NCI-H345 treated with DMSO at 0.1 percent for 48 hours (cell line): ENCODE measurements at regions not wholly inside any gene's neighbourhood (a gene's known extent, or its start where the extent isn't known, plus 50 kb on each side); places are given as distances from the start of the nearest gene placed in this dataset.
"Not testable (repeated sequence)": the region's sequence is repeated elsewhere in the genome, so short reads cannot be mapped to it uniquely, and the experiment has no call there.

Experiments
- DNase-seq: peaks from one replicate; lab custom pipeline; 2025; ENCODE audit not compliant: unreplicated experiment; lab: John Stamatoyannopoulos, UW

DNA sequence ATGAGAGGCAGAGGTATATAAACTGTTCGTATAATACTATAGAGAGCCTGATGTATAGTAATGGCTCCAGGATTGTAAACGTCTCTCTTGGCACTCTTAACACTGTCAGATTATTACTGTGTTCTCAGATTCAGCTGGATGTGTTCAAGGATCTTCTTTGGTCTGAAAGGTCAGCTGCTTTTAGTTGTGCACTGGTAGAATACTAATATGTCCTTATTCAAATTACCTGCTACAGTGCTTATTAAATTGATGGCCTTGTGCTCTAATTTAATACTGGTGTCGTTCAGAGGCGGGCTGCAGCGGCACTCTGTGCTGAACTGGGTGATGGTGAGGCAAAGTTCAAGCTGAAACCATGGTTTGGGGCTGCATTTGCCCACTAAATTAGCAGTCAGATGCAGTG, 216.7 kb upstream of the ARRDC3 start:
- DNase-seq: no peak

DNA sequence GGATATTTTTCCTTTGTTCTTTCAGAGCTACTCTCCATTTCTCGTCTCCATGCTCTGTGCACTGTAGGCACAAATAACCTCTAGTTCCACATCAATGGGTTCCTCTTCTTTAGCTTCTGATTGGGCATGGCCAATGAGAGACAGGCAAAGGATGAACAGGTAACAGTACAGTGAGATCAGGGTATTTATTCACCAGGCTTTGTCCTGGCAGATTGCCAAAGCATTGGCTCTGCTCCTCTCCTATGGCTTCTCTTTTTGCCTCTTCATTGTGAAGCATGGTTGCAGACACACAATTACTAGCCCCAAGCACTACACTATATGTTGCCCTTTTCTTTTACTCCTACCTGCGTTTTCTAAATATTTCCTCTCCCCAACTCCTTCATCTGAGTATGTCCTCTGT, 215.1 kb upstream of the ARRDC3 start:
- peak; percentile 61 for DNase-seq

DNA sequence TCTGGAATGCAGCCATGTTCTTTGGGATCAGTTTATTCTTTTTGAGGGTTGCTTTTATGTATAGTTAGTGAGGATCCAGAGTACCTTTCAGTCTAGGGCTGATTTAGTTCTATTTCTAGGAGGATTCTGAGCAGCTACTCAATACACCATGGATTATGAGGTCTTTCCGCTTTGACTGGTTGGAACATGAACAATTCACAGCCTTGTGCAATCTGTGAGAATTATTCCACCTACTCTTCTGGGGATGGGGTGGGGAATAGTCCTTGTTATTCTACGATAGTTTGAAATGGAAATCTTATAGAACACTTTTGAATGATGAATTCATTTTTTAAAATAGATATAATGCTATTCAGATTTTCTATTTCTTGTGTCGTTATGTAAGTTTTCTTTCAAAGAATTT, 212.3 kb upstream of the ARRDC3 start:
- DNase-seq: no peak

DNA sequence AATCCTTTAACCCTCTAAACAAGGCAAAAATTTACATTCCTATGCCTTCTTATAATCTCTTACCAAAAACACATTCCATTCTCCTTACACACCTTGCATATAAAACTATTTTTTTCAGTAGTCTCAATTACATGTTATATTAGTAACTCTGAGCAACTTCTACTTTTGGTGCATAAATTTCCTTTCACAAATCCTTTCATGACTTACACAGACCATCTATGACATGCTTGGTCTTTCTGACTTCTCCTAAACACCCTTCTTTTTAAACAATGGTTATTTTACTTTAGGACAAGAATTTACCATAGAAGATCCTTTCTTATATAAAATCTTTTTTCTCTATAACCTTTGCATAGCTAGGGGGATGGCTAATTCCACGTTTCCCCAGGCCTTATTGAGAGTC, 208.0 kb upstream of the ARRDC3 start:
- no peak for DNase-seq

DNA sequence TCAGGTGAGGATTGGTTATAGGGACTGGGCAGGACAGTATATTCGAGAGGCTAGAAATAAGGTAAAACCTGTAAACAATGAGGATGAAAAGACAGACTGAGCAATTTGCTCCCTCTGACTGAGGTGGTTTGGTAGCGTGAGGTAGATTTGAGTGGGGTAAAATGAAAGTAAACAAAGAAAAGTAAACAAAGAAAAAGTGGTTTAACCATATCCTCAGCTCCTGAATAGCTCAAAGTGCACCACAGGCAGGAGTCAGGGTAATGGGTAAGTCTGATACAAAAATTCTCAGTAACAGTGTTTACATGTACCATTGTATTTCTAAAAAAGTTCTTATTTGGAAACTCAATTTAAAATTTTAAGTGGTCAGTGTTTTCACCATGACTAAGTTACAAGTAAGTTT, 203.1 kb upstream of the ARRDC3 start:
- DNase-seq: no peak

DNA sequence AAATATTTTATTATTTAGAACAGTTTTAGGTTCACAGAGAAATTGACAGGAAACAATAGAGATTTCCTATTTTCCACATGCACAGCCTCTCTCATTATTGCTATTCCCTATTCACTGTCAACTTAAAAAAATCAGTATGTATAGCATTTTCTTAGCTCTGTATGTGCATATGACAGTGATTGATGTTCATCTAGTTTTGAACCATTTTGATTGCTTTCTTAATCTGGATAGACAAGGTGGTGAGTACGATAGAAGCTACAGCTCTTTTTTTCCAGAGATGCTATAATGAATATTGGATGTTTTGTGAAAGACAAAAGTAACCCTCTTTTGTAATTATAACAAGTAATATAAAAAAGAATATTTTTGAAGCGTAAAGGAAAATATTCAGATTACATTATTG, 201.2 kb upstream of the ARRDC3 start:
- no peak for DNase-seq

DNA sequence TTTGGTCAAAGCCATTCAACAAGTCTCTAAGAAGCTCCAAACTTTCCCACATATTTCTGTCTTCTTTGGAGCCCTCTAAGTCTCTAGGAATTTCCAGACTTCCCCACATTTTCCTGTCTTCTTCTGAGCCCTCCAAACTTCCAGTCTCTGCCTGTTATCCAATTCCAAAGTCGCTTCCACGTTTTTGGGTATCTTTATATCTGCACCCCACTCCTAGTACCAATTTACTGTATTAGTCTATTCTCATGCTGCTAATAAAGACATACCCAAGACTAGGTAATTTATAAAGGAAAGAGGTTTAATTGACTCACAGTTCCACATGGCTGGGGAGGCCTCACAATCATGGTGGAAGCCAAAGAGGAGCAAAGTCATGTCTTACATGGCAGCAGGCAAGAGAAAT, 182.9 kb upstream of the ARRDC3 start:
- not testable (repeated sequence) for DNase-seq

DNA sequence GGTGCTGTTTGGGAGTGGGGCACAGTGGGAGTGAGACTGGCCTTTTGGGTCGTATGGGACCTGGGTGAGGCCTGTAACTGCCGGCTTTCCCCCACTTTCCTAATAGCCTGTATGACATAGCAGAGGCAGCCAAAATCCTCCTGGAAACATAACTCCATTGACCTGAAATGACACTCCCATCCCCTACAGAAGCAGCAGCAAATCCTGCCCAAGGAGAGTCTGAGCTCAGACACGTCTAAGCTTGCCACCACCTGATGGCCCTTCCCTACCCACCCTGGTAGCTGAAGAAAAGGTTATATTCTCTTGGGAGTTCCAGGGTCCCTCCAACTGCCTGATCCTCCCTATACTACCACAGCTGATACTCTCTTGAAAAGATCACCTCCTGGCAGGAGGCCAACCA, 179.8 kb upstream of the ARRDC3 start:
- DNase-seq: no peak

DNA sequence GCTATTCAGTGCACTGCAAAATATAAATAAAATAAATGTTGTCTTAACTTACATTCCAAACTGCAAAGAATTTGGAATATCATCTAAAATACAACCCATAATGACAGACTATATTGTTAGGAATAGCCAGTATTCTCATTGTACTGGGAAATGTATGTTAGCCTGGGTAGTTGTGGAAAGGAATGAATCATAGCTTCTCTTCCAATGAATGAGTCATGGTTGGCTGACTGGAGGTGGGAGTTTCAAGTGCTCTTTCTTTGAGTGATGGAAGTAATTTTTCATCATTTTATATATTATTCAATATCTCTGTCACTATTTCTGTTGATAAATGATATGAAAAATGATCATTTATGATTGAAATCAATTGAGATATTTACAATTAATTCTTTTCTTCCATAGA, 158.6 kb upstream of the ARRDC3 start:
- DNase-seq: no peak

DNA sequence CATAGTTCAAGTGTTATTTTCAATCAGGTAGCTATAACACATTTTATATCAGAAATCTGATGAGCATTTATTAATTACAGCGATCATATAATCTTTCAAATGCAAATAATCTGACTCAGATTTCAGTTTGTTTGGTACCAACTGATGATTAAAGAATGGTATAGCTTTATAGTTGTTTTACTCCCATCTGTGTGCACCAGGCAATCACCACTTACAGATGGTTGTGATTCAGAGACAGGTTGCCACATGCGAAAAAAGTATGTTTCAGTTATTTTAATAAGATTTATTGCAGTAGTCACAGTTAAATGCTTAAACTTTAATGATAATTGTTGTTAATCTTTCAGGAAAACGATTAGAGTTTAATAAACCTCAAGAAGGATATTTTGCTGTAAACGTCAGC, 155.1 kb upstream of the ARRDC3 start:
- DNase-seq: no peak

DNA sequence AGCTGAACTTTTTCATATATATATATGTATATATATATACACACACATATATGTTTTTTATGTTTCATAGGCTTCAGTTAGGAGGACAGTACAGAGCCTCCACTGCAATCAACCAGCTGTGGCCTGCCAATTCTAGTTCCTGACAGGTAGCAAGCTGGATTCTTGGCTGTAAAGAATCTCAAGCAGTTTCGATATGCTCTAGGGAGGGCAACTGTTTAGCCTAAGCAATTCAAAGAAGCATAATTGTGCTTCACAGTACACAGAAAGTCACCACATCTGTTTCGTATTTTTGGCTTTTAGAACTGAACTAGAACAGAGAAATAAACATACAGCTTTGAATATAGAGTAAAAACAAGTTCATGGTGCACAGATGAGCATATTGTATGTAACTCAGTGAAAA, 152.4 kb upstream of the ARRDC3 start:
- no peak for DNase-seq

DNA sequence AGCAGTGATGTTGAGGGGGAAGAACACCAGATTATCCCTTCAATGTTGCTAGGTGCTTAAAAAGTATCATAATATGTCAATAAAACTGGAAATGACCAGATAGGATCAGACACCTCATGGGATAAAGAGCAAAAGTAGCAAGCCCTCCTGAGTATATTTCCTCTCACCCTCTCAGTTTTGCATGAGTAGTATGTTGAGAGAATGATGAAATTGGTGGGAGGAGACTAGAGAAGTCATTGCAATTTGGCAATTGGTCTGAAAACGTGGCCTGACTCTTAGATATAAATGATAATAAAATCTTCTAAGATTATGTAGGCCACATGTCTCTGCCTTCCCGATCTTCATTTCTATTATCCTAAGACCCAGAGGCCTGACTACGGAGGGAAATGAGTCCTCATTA, 151.2 kb upstream of the ARRDC3 start:
- no peak for DNase-seq

DNA sequence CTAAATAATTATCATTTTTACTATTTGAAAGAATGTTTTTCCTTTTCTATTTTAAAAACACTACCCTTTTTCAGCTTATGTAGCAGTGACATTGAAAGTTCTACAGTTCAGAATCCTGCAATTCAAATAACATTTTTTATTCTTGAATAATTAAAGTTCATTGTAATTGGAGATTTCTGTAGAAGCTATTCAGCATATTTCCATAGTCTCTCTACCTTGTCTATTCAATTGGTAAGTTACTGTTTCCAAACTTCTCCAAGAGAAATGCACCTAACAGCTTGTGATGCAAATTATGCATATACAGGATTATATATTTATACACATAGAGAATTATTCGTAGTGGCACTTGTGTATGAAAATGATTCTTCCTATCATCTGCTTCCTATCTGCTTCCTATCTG, 149.7 kb upstream of the ARRDC3 start:
- DNase-seq: no peak

DNA sequence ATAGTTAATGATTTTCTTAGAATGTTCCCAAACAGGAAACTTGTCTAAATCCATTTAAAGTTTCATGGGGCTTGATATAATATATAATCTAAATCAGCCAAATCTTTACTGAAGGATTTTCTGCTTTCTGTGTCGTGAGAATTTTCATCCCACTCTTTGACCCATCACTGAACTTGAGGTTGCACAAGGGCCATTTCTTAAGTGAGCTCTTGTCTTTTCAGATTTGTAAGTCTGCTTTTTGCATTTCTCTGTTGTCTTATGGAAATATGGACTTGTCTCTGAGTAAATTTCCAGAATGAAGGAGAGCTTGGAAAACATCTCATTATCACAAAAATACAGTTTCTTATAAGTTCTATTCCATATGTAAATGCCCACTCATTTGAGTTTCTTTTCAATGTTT, 149.2 kb upstream of the ARRDC3 start:
- DNase-seq: no peak

DNA sequence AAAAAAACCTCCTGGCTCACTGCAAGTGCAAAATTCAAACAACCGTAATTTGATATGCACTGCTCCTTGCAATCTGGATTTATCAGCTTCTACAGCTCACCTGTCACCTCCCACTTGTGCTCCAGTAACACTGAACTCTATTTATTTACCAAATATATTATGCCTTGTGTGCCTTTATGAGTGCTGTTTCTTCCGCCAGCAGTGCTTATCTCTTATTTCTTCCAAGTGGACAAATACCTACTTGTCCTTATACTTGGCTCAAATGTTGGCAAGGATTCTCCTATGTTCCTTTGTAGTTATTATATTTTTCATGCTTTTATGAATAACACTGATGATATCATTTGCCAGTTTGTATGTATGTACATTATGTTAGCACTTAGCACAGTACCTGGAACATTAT, 145.7 kb upstream of the ARRDC3 start:
- peak; percentile 17 for DNase-seq

DNA sequence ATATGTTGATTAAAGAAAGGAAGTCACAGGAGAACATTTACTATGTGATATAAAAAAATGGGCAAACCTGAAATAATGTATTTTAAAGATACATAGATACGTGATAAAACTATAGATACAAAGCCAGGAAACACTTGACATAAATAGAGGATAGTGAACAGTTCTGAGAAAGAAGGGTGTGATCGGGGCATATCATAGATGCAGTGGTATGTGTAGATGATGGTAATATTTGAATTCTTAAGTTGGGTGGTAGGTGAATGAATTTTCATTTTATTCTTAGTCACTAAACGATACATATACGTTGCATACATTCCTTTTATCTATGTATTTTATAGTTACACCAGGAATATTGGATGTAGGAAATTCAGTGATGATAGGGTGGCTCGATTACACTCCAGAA, 138.7 kb upstream of the ARRDC3 start:
- no peak for DNase-seq

DNA sequence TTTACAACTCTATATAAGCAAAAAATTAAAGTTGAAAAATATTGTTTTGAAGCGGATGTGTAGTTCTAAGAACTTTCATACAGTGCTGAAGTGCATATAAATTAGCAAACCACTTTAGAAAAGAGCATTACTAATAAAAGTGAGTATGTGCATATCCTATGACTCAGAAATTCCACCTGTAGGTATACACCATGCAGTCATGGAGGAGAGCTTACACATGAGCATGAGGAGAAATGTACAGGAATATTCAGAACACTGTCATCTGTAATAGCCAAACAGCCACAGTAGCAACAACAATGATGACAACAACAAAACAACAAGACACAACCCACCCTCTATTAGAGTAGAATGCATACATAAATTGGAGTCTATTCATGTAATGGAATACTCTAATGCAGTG, 138.2 kb upstream of the ARRDC3 start:
- no peak for DNase-seq

DNA sequence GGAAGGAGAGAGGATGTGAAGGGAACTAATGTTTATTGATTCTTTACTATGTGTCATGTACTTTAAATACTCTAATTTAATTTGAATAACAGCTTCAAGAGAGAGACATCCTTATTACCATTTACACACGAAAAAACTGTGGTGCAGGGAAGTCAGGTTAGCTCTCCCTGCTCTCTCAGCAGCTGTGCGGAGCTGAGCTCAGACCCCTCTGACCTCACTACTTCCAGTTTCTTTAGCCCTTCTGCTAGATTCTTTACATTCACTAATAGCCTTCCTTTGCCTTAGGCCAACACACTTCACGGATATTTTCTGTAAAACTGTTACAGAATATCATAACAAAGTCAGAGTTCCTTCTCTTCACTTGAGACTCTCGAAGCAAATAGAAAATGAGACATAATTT, 131.3 kb upstream of the ARRDC3 start:
- no peak for DNase-seq

DNA sequence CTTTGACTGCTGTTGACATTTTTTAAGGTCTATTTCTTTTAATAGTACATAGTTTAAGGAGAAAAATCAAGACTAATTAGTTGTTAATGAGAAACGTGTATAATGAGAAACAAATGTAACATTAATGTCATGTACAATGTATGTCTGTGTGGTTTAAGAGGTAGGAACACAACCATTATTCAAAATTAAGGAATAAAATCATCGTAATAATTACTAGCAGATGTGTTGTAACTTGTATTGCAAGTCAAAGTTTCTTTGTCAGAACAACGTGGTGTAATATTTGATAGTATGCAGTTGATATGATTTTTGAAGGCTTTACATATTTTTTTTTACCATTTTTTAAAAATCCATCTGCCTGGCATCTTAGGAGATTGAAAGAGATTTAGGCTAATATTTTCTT, 120.2 kb upstream of the ARRDC3 start:
- DNase-seq: no peak

DNA sequence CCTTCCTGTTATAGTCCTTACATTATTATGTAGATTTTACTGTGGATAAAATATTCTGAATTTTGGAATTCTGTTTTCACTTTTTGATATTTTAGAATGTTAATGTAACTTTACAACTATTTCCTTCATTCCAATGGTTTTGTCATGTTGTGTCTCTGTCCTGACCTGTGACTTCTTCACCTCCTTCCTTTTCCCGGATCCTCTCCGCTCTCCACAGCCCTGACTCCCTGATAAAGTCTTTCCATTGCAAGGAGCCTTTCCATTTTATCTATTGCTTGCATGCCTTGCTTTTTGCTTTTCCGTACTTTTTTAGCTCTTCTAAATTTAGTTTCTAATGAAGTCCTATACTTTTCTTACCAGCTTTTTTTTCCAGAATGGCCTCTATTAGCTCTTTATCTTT, 117.6 kb upstream of the ARRDC3 start:
- no peak for DNase-seq

DNA sequence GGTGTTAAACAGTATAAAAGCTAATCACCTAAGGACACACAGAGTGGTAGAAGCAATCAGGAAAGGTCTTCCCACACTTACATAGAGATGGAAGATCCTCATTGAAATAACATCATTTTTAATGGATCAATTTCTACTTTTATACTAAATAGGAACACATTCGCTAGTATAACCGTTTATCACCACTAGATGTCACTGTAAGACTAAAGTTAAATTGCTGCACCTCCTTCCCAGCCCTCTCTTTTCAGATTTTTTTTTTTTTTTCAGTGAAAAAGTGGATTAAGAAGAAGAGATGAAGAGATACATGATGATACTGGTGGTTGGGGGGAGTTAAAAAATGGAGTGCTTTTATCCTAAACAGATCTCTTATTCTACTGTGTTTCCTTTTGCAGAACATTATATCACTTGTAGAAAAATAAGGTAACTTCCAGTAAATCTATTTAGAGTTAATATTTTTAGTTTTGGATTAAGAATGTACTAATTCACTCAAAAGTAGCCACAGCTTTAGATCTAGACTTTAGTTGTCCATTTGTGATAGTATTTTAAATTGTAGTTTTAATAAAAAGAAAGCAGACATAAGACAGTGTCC, 116.9 kb upstream of the ARRDC3 start:
- peak; percentile 1 for DNase-seq

DNA sequence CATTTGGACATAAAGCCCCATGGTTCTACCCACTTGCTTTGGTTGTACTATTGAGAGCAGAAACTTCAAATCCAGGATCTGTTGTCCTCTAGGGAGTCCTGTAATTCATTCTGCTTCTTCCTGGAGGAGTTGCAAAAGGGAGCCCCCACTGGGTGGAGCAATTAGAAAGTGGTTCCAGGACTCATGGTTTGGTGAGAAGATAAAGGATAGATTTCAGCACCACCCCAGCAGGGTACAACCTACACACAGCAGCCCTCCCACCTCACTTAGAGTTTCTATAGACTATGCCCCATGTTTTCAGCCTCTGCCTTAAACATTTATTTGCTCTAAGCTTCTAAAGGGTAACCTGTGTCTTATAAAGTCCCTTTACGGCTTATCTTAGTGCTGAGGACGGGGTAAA, 112.6 kb upstream of the ARRDC3 start:
- no peak for DNase-seq

DNA sequence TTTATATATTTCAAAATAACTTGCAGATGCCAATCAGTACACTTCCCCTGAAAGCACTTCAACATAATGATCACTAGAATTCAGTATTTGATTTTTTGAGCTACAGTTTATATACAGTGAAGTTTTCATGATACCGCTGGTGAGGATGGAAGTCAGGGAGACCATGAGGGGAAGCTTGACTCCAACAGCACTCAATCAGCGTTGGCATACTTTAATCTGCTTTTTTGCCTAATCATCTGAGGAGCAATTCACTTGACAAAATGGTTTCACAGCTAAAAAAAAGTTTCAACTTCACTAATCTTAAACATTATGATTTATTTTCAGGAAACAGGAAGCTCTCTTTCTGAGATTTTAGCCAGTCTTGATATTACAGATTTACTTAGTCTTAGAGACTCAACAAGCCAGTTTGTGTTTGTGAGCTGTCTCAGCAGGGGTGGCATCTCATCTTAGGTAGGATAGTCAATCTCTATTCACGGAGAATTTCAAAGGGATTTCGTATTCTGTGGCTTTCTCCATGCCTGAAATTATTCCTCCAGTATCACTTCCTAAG, 111.4 kb upstream of the ARRDC3 start:
- DNase-seq: no peak

DNA sequence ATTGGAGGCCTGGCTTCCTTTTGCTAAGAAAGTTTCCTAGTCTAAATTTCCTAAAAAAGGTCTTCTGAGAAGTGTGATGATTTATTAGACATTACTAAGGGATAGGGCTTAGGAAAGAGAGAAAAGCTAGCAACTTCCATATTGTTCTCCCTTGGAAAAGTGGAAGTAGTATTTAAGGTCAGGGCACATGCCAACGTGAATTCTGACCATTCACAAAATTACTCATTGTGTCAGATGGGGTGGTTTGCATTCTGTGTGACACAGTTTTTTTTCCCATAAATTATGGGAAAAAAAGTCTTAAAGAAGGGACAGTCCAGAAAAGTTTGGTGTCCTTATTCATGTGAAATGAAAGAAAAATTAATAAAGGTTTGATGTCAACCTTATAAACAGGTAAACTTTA, 110.0 kb upstream of the ARRDC3 start:
- DNase-seq: no peak
